HUDEP-2 (cell line): ENCODE measurements at regions not wholly inside any gene's neighbourhood (a gene's known extent, or its start where the extent isn't known, plus 50 kb on each side); places are given as distances from the start of the nearest gene placed in this dataset.
"Not testable (repeated sequence)": the region's sequence is repeated elsewhere in the genome, so short reads cannot be mapped to it uniquely, and the experiment has no call there.

Experiments
- DNase-seq, 76 experiments: peaks; one replicate each; lab custom pipeline; 2025; ENCODE audit not compliant: unreplicated experiment in 76 of 76; lab: John Stamatoyannopoulos, UW

DNA sequence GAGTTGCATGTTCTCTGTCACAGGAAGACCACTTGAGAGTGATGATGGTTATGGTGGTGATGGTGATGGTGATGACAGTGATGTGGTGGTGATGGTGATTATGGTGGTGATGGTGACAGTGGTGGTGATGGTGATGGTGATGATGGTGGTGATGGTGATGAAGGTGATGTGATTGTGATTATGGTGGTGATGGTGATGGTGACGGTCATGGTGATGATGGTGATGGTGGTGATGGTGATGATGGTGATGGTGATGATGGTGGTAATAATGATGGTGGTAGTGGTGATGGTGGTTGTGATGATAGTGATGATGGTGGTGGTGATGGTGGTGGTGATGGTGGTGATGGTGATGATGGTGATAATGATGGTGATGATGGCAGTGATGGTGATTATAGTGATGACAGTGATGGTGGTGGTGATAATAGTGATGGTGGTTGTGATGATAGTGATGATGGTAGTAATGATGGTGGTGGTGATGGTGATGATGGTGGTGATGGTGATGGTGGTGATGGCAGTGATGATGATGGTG lies 93.7 kb downstream of the ASB1 start:
- no peak for DNase-seq

DNA sequence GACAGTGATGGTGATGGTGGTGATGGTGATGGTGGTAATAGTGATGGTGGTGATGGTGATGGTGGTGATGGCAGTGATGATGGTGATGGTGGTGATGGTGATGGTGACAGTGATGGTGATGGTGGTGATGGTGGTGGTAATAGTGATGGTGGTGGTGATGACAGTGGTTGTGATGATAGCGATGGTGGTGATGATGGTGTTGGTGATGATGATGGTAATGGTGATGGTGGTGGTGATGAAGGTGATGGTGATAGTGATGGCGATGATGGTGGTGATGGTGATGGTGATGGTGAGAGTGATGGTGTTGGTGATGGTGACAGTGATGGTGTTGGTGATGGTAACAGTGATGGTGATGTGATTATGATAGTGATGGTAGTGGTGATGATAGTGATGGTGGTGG lies 94.3 kb downstream of the ASB1 start:
- no peak for DNase-seq

DNA sequence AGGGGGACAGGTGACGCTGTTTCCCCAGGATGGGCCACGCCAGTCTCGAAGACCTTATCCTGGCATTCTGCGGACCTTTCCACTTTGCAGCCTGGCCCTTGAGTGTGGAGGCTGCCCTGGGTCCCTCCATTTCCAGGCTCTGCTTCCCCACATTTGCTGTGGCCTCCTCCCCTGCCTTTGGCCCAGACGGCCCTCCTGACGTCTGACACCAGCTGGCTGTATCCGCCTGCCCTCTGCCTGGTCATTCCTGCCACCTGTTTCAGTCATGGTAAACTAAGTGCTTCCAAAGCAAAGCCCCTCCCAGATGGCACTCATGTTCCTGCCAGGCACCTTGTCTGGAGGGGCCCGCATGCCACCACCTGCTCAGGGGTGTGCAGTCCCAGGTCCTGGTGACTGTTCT lies 95.1 kb downstream of the ASB1 start:
- no peak for DNase-seq

DNA sequence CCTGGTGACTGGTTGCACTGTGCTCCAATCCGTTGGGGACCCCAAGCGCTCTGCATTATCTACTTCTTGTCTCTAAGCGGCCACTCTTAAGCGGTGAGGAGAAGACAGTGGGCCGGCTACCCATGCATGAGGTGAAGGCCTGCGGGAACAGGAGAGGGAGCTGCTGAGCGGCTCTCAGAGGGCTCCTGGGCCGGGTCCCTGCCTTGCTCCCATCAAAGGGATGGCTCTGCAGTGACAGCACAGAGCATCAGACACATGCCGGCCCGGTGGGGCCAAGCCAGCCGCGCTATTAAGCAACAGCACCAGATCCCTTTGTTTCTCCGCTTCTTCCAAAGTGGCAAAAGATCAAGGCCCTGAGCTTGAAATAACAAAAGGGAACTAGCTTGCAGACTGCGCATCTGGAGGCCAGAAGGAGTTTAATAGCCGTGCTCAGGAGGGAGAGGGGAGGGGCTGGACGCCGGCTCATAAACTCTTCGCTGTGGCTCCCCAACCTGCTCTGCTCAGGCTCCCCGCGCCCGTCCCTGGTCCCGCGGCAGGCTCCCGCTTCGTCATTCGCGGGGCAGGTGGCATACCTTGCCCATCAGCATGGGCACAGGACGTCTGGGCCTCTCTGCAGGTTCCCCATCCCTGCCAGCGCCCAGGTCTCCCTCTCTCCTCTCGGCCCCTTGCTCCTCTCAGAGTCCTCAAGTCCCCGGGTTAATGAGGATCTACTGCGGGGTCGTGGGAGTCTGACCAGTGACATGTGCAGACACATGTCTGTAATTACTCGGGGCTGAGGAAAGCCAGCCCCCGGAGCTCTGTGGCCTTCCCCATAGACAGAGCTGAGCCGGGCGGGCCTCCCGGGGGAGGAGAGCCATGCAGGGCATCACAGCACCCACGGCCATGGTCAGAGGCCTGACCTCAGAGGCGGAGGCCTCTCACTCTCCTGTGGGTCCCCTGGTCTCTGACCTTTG lies 96.7 kb downstream of the ASB1 start:
- DNase-seq = no peak

DNA sequence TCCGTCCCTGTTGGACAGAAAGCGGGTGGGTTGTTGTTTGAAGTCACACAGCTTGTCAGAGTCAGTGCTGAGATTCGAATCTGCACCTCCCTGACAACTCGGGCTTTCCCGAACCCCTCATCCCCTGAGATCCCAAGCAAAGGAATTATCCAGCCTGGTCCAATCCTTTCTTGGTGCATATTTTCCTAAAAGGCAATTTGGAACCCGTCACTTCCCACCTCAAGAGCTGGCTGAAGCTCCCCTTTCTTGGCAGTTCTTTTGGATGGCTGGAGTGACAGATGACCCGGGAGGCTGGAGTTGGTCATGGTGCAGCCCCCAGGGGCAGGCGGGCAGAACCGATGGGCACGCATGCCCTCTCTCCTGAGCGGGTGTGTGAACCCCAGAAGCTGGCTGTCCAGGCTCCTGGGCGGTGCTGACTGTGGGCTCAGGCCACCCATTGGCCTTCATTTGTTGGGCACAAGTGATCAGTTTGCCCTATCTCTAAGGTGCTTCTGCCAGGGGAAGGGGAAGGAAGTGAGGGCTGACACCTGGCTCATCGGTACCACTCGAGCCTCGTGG lies 97.8 kb downstream of the ASB1 start:
- DNase-seq = no peak

DNA sequence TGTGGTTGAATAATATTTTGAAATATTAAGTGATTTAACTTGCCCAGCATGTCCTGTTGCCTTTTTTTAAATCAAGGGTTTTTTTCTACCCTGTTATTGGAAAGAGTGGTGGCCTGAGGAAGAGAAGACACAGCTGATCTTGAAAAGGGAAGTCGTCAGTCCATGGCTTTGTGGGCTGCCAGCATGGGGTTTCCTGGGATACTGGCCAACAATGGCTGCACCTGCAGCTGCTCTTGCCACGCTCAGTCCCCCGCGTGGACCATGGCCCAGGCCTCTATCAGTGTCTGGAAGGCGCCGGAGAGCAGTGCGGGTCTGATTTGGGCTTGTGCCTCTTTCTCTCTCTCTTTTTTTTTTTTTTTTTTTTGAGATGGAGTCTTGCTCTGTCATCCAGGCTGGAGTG lies 99.3 kb downstream of the ASB1 start:
- no peak for DNase-seq

DNA sequence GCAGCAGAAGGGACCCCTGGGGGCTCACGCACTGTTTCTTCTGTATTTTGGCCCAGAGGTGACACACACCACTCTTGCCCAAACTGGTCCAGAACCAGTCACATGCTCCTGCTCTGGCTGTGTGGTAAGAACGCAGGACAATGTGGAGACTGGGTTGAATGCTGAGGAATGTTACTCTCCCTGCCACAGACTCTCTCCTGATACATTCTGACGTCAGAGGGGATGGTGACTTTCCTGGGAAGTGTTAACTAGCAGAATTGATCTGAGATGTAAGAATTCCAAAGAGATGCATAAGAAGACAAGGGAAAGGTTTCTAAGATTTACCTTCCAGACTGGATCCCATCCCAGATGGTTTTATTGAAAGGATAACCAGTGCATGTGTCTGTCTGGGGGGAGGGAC lies 100.8 kb downstream of the ASB1 start:
- no peak for DNase-seq

DNA sequence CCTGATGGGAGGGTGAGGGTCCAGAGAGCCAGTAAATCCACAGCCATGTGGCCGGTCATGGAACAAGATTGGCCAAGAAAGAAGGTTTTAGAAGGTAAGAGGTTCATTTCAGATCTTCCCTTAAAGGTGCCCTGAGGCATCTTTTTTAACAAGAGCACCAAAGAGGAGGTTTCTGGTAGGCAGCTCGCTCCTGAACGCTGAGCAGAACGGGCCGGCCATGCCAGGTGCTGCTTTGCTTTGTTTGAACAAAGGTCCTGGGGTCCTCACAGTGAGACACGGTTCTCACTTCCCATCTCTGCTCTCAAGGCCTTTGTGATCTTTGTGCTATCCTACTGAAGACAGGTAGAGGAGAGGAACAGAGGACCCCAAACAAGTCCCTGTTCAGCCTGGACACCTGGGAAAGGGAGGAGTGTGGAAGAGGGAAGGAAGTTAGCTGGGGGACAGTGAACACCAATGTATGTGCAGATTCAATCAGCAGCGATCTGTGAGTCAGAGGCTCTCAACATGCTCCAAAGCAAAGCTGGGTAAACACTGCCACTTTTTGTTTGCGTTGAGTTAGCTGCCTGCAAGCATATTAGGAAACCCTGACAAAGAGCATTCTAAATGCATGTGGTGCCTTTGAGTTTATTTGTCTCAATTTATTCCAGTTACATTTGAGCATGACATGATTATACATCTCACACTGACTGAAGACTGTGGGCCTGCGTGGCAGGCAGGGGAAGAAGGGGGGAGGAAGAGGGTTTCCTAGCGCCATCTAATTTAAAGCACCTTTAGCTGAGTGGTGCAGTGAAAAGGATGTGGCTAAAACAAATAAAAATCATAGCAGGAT lies 102.4 kb downstream of the ASB1 start:
- DNase-seq = no peak

DNA sequence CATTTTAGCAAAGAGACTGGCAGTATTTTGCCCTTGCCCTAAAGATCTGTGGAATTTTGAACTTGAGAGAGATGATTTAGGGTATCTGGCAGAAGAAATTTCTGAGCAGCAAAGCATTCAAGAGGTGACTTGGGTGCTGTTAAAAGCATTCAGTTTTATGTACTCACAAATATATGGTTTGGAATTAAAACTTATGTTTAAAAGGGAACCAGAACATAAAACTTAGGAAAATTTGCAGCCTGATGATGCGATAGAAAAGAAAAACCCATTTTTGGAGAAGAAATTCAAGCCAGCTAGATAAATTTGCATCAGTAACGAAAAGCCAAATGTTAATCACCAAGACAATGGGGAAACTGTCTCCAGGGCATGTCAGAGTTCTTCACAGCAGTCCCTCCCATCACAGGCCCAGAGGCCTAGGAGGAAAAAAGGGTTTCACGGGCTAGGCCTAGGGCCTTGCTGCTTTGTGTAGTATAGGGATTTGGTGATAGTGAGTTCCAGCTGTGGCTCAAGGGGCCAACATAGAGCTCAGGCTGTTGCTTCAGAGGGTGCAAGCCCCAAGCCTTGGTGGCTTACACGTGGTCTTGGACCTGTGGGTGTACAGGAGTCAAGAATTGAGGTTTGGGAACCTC lies 104.4 kb downstream of the ASB1 start:
- not testable (repeated sequence) for DNase-seq

DNA sequence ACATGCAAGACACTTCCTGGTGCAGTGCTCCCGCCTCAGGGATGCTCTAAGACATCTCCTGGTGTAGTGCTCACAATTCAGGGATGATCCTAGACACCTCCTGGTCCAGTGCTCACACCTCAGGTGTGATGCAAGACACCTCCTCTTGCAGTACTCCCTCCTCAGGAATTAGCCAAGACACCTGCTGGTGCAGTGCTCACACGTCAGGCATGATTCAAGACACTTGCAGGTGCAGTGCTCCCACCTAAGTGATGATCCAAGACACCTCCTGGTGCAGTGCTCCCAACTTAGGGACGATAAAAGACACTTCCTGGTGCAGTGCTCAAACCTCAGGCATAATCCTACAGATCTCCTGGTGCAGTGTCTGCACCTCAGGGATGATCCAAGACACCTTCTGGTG lies 117.0 kb downstream of the ASB1 start:
- DNase-seq = not testable (repeated sequence)

DNA sequence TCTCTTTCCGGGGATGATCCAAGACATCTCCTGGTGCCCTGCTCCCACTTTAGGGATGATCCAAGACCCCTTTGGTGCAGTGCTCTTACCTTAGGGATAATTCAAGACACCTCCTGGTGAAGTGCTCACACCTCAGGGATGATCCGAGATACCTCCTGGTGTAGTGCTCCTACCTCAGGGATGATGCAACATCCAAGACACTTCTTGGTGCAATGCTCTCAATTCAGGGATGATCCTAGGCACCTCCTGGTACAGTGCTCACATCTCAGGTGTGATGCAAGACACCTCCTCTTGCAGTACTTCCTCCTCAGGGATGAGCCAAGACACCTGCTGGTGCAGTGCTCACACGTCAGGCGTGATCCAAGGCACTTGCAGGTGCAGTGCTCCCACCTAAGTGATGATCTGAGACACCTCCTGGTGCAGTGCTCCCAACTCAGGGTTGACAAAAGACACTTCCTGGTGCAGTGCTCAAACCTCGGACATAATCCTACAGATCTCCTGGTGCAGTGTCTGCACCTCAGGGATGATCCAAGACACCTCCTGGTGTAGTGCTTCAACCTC lies 122.3 kb downstream of the ASB1 start:
- DNase-seq = no peak

DNA sequence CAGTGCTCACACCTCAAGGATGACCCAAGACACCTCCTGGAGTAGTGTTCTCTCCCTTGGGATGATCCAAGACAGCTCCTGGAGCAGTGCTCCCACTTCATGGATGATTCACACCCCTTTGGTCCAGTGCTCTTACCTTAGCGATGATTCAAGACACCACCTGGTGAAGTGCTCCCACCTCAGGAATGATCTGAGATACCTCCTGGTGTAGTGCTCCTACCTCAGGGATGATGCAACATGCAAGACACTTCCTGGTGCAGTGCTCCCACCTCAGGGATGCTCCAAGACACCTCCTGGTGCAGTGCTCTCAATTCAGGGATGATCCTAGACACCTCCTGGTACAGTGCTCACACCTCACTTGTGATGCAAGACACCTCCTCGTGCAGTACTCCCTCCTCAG lies 123.1 kb downstream of the ASB1 start:
- DNase-seq = no peak

DNA sequence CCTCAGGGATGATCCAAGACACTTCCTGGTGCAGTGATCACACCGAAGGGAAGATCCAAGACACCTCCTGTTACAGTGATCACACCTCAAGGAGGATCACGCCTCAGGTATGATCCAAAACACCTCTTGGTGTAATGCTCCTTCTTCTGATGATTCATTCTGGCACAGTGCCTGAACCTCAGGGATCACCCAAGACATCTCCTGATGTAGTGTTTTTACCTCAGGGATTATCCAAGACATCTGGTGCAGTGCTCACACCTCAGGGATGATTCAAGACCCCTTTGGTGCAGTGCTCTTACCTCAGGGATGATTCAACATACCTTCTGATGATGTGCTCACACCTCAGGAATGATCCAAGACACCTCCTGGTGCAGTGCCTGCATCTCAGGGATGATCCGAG lies 124.4 kb downstream of the ASB1 start:
- DNase-seq = no peak

DNA sequence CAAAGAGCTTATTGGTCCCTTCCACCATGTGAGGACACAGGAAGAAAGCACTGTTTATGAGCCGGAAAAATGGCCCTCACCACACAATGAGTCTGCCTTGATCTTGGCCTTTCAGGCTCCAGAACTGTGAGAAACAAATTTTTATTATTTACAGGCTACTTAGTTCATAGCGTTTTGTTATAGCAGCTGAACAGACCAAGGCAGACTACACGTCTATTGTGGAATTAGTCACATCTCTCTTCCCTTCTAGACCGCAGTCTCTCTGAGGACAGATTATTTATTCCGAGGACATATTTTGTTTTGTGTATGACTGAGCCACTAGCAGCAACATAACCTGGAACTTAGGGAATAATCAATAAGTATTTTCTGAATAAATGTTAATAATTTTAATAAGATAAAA lies 125.5 kb downstream of the ASB1 start:
- no peak for DNase-seq

DNA sequence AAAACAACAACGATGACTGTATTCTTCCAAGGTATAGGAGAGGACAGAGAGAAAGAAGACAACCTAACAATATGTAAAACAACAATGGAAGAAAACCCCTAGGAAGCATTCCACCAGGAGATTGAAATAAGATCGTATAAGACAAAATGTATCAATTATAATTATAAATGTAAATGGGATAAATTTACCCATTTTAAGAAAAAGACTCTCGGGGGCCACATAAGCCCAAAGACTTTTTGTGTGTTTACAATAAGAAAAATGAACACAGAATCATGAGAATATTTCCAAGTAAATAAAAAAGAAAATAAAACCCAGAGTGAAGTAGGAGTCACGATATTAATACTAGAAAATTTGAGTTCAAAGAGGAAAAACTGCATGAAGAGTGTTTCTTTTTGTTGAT lies 126.4 kb downstream of the ASB1 start:
- no peak for DNase-seq

DNA sequence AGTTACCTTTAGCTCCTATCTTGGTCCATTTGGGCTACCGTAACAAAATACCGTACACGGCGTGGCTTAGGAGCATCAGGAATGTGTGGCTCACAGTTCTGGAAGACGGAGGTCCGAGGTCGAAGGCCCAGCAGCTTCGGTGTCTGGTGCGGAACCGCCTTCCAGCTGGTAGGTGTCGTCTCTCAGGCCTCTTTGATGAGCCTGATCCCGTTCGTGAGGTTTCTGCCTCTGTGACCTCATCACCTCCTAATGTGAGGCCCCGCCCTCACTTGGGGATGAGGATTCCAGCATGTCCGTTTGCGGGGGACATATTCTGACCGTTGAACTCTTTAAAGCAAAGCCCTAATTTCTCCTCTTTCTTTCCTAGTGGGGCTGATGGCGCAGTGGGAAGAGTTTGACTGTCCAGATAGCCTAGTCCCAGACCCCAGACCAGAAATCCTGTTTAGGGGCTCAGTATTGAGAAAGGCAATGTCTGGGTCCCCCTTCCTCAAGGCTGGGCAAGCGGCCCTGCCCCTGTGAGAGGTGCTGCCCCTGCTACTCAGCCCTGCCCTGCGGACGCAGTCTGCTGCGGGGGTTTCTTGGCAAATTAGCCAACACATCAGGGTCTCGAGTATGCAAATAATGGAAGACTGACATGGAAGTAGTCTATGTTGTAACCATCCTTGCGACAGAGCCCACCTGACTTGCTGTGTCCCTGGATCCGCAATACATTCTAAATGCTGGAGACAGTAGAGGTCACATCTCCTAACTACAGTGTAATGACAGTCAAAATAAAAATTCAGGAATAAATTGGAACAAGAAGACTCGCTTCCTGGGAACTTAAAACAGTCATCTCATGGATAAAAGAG lies 128.0 kb downstream of the ASB1 start:
- DNase-seq = no peak

DNA sequence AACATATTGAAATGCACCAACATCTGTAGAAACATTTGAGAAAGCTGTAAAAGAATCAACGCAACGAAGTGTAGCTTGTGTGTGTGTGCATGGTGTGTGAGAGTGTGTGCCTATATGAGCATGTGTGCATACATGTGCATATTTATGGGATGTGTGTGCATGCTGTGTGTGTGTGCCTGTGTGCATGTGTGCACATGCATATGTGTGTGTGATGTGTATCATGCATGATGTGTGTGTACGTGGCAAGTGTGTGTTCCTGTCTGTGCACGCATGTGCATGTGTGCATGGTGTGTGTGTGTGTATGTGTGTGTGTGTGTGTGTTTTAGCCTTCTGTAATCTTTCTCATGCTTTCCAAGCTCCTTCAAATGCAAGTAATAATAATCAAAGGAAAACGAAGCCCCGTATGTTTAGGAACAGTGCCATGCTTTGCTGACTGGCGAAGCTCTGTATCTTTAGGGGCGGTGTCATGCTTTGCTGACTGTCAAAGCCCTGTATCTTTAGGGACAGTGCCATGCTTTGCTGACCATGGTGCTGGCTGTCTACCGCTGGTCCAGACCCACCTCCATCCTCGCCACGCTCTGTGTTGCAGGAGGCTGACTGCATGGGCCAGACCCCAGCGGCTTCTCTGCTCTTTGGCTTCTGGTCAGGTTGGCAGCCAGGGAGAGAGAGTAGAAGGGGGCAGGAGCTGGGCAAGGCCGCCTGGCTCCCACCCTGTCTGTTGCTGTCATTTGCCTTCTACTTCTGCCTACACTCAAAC lies 129.2 kb downstream of the ASB1 start:
- no peak for DNase-seq

DNA sequence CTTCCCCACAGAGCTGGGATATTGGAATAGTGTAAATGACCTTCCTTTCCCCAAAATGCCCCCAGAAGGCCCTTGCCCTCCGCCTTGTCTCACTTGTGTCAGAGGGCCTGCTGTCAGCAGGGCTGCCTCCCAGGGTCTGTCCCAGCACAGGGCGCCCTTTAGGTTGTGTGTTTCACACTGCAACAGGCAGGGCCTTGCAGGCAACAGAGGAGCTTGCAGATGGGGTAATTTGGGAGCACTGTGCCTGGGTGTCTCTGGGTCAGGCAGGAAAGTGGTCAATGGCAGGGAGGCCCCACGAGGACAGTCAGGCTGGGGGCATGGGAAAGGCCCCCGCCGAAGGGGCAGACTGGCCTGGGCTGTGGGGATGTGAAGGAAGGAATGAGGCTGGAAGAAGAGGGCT lies 130.7 kb downstream of the ASB1 start:
- DNase-seq = no peak

DNA sequence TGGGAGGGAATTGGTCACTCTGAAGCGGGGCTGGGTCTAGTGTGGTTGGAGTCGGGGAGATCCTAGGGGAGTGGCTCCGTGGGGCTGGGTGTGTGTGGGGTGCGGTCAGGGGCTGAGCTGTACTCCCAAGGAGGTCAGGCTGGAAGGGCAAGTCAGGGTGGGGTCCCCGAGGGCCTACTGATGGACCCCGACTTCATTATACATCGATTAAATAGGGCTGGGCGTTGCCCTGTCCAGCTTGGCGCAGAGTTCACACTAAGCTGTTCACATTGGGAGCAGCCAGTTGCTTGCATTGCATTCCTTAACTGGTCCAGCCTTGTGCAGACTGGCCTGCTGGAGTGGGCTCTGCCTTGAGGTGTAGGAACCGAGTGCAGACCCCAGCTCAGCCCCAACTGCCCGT lies 131.2 kb downstream of the ASB1 start:
- no peak for DNase-seq
